ENCODE measurements at regions not wholly inside any gene's neighbourhood (a gene's known extent, or its start where the extent isn't known, plus 50 kb on each side); places are given as distances from the start of the nearest gene placed in this dataset.

DNA sequence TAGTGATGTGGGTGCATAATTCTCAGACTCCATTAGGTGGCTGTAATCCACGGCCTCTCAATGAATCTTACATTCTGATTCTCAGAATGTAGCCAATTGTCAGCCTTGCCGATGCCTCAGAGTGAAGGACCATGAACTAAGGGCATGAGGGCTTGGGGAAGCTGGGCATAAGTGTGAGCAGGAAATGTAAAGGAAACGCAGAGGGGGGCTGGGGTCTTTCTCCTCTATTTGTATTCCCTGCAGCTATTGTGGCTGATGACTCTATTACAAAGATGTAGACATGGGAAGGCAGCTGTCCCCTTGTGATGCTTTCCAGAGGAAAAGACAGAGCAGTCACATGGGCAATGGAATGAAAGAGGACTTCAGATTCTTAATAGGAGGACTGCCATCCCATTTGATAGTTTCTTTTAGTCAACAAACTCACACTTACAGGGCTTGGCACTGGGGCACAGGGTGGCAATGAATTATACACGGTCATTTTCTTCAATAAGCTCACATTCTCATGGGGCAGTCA, 353.2 kb upstream of the PKDCC start:
- no peak overlapping the region for H3K27ac ChIP-seq (ENCODE audit: control insufficient read depth, insufficient read depth)
- H3K4me3 ChIP-seq, result no peak overlapping the region
- H3K36me3 ChIP-seq (ENCODE audit: control insufficient read depth in 2 of 2, insufficient read depth in 2 of 2, low read length in 1 of 2), result no peaks in the 10 kb centered on the region
- no peak overlapping the region for H2AFZ ChIP-seq (ENCODE audit: control insufficient read depth, low read depth, low read length)
- no TSS peak for BruUV-seq (replicated peaks)
- H3K4me2 ChIP-seq (ENCODE audit: control insufficient read depth, insufficient read depth), result no peak overlapping the region
- SMC1A ChIA-PET (ENCODE audit: uncharacterized antibody, unreplicated experiment), result interaction anchor here (0.7 to 1.1 kb wide), 3 partner anchors 76 to 282 kb away, joined by 3 read pairs; no protein-coding TSS in a partner anchor
- H4K20me1 ChIP-seq (ENCODE audit: control insufficient read depth, insufficient read depth), result no peaks in the 10 kb centered on the region
- WGBS (ENCODE audit: insufficient coverage, insufficient replicate concordance, low lambda C conversion rate, missing lambda C conversion rate), result 20% methylated on average over 4 of the region's 4 CpGs
- H3K79me2 ChIP-seq (ENCODE audit: control insufficient read depth, insufficient read depth, low read length), result no peaks in the 10 kb centered on the region
- ATAC-seq (no peak), FAIRE-seq (no peak), DNase-seq (ENCODE audit: low read depth, low spot score) (no peak)
- no peaks in the 10 kb centered on the region for H3K9me3 ChIP-seq (replicated peaks; ENCODE audit: control insufficient read depth, insufficient read depth, low read length)
- TF ChIP-seq ZNF207 (IDR thresholded peaks at IDR 0.05; ENCODE audit: borderline replicate concordance) (no peak), NFIC (IDR thresholded peaks at IDR 0.05; ENCODE audit: low read depth, low read length) (no peak), USF1 (IDR thresholded peaks at IDR 0.05; ENCODE audit: borderline replicate concordance, extremely low read length, insufficient read depth, low read depth, low read length) (no peak), IKZF1 (conservative IDR thresholded peaks at IDR 0.05) (no peak)
- RAD21 ChIA-PET (ENCODE audit: unreplicated experiment), result no interaction called here
- no peak overlapping the region for H3K9ac ChIP-seq (ENCODE audit: control insufficient read depth, insufficient read depth, low read length)
- POLR2A ChIA-PET, result no interaction called here
- peaks cover 0 to 4% of the 10 kb centered on the region in 2 experiments; a peak in 2 of 4 replicates for H3K27me3 ChIP-seq (replicated peaks in 1 of 2; ENCODE audit: control insufficient read depth in 2 of 2, insufficient read depth in 2 of 2, low read length in 1 of 2)
- CTCF ChIA-PET, result interaction anchor here (1.3 kb wide), 1 partner anchor 280 kb away, joined by 3 read pairs; no protein-coding TSS in a partner anchor
- intact Hi-C loops (cut with micrococcal nuclease; ENCODE audit: unreplicated experiment), result loop anchor here (5.0 kb wide), 1 partner anchor 1782 kb away; no protein-coding TSS in a partner anchor
- in situ Hi-C loops (cut with MboI), result loop anchor here (10.0 kb wide), 1 partner anchor 280 kb away; no protein-coding TSS in a partner anchor
- H3K4me1 ChIP-seq (ENCODE audit: control insufficient read depth, insufficient read depth, low read length), result no peaks in the 10 kb centered on the region

Data from GM12878 (cell line).